OCI-LY1 (cell line): ENCODE measurements at regions not wholly inside any gene's neighbourhood (a gene's known extent, or its start where the extent isn't known, plus 50 kb on each side); places are given as distances from the start of the nearest gene placed in this dataset.

Experiments
- H2AFZ ChIP-seq: fragments of 200-600 bp; sonication (generic), shearing (Covaris generic); 2 replicates; pipeline ENCODE4 v1.6.0; 2014; ENCODE audit warnings: antibody characterized with exemption, mild to moderate bottlenecking, low read length
- H3F3A ChIP-seq: fragments of 200-600 bp; sonication (generic), shearing (Covaris generic); 2 replicates; pipeline ENCODE4 v1.6.0; 2014; ENCODE audit warnings: mild to moderate bottlenecking, antibody characterized with exemption, low read length, moderate library complexity; ENCODE audit not compliant: insufficient read depth
- H3K27ac ChIP-seq: fragments of 200-600 bp; sonication (generic); 2 replicates; pipeline ENCODE4 v1.5.1; 2014; ENCODE audit warnings: low read length, mixed run types, mild to moderate bottlenecking, low read depth; ENCODE audit not compliant: poor library complexity, severe bottlenecking
- H3K27me3 ChIP-seq: fragments of 200-600 bp; sonication (generic); 2 replicates; pipeline ENCODE4 v1.6.0; 2014; ENCODE audit warnings: antibody characterized with exemption, mild to moderate bottlenecking, low read length, moderate library complexity; ENCODE audit not compliant: insufficient read depth
- H3K36me3 ChIP-seq: fragments of 200-600 bp; sonication (generic); 2 replicates; pipeline ENCODE4 v1.6.1; 2014; ENCODE audit warnings: mild to moderate bottlenecking, antibody characterized with exemption, low read length, moderate library complexity, mixed read lengths; ENCODE audit not compliant: insufficient read depth
- H3K4me1 ChIP-seq: fragments of 200-600 bp; sonication (generic); 2 replicates; pipeline ENCODE4 v1.5.1; 2014; ENCODE audit warnings: mild to moderate bottlenecking, low read length, moderate library complexity; ENCODE audit not compliant: insufficient read depth, severe bottlenecking
- H3K4me2 ChIP-seq: fragments of 200-600 bp; sonication (generic), shearing (Covaris generic); 2 replicates; pipeline ENCODE4 v1.6.1; 2014; ENCODE audit warnings: low read length
- H3K4me3 ChIP-seq: fragments of 200-600 bp; sonication (generic); 2 replicates; pipeline ENCODE4 v1.5.1; 2014; ENCODE audit warnings: low read length, low read depth, mild to moderate bottlenecking, mixed read lengths; ENCODE audit not compliant: poor library complexity, severe bottlenecking
- H3K79me2 ChIP-seq: fragments of 200-600 bp; shearing (Covaris generic); 2 replicates; pipeline ENCODE4 v1.6.1; 2016; ENCODE audit warnings: mixed run types, low read length, mixed read lengths; ENCODE audit not compliant: insufficient read depth
- H3K9ac ChIP-seq: fragments of 200-600 bp; sonication (generic), shearing (Covaris generic); 2 replicates; pipeline ENCODE4 v1.6.1; 2014; ENCODE audit warnings: mild to moderate bottlenecking, low read length, mixed read lengths
- H3K9me2 ChIP-seq: fragments of 200-600 bp; sonication (generic), shearing (Covaris generic); 2 replicates; pipeline ENCODE4 v1.6.1; 2014; ENCODE audit warnings: low read depth, mild to moderate bottlenecking, low read length, mixed read lengths
- H3K9me3 ChIP-seq: fragments of 200-600 bp; shearing (Covaris generic); 2 replicates; pipeline ENCODE4 v1.6.1; 2014; ENCODE audit warnings: low read length, mixed read lengths
- H4K20me1 ChIP-seq: fragments of 200-600 bp; sonication (generic), shearing (Covaris generic); 2 replicates; pipeline ENCODE4 v1.6.0; 2016; ENCODE audit warnings: mild to moderate bottlenecking, low read length; ENCODE audit not compliant: insufficient read depth
- EZH2 ChIP-seq: fragments of 200-600 bp; sonication (generic), shearing (Covaris generic); IDR thresholded peaks from 2 replicates; pipeline ENCODE4 v1.8.0; 2017; ENCODE audit warnings: borderline replicate concordance, mixed run types, mild to moderate bottlenecking, antibody characterized with exemption, low read length, moderate library complexity, mixed read lengths
- TF ChIP-seq, protein P1 (sequence below): fragments of 200-600 bp; sonication (generic), shearing (Covaris generic); IDR thresholded peaks from 2 replicates; pipeline ENCODE4 v1.5.1; 2017; ENCODE audit warnings: mild to moderate bottlenecking, antibody characterized with exemption, low read length, moderate library complexity, mixed read lengths

DNA sequence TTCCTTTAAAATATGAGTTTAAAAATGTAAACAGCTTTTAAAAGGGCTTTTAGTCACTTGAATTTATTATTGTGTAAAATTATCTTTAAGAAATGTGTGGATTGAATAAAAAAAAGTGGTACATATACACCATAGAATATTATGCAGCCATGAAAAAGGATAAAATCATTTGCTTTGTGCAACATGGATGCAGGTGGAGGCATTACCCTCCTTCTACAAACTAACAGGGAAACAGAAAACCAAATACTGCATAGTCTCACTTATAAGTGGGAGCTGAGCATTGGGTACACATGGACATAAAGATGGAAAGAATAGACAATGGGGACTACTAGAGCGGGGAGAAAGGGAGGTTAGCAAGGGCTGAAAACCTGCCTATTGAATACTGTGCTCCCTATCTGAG is 999.3 kb downstream of the SLITRK5 start:
- H3F3A ChIP-seq: no peaks in the 10 kb centered on the region
- H3K4me1 ChIP-seq: no peaks in the 10 kb centered on the region
- no peak overlapping the region for H3K27ac ChIP-seq
- H3K4me2 ChIP-seq: no peak overlapping the region
- H3K4me3 ChIP-seq: no peak overlapping the region
- no peaks in the 10 kb centered on the region for H3K79me2 ChIP-seq
- no peaks in the 10 kb centered on the region for H3K27me3 ChIP-seq
- no peaks in the 10 kb centered on the region for H4K20me1 ChIP-seq
- H3K9me2 ChIP-seq: no peaks in the 10 kb centered on the region
- no peaks in the 10 kb centered on the region for H3K36me3 ChIP-seq
- no peak overlapping the region for H3K9ac ChIP-seq
- no peaks in the 10 kb centered on the region for H3K9me3 ChIP-seq
- TF ChIP-seq, protein P1, sequence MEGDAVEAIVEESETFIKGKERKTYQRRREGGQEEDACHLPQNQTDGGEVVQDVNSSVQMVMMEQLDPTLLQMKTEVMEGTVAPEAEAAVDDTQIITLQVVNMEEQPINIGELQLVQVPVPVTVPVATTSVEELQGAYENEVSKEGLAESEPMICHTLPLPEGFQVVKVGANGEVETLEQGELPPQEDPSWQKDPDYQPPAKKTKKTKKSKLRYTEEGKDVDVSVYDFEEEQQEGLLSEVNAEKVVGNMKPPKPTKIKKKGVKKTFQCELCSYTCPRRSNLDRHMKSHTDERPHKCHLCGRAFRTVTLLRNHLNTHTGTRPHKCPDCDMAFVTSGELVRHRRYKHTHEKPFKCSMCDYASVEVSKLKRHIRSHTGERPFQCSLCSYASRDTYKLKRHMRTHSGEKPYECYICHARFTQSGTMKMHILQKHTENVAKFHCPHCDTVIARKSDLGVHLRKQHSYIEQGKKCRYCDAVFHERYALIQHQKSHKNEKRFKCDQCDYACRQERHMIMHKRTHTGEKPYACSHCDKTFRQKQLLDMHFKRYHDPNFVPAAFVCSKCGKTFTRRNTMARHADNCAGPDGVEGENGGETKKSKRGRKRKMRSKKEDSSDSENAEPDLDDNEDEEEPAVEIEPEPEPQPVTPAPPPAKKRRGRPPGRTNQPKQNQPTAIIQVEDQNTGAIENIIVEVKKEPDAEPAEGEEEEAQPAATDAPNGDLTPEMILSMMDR: no peak
- no peak for TF ChIP-seq EZH2
- H2AFZ ChIP-seq: no peak overlapping the region

DNA sequence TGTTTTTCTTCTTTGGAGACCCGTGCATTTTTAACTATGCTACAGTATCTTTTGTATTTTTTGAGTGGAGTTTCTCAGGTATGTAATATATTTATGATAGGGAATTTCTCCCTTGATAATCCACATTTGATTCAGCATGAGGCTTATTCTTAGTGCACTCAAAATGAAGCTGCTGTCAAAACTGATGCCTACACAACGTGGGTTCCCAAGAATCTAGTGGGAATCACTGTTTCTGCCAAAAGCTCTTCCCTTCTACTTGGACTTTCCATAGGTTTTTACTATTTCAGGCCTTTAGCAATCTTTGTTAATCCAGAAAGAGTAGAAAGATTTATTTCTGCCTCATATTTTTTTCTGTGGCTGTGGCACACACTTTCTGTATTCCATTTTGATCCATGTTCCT is 1003.7 kb downstream of the SLITRK5 start:
- Histone ChIP-seq H3K36me3 (no peaks in the 10 kb centered on the region), H3K27me3 (no peaks in the 10 kb centered on the region), H3K79me2 (no peaks in the 10 kb centered on the region), H3F3A (no peaks in the 10 kb centered on the region), H3K9me3 (no peaks in the 10 kb centered on the region), H4K20me1 (no peaks in the 10 kb centered on the region), H2AFZ (no peak overlapping the region), H3K4me3 (no peak overlapping the region), H3K9me2 (no peaks in the 10 kb centered on the region), H3K27ac (no peak overlapping the region), H3K4me1 (no peaks in the 10 kb centered on the region), H3K9ac (no peak overlapping the region), H3K4me2 (no peak overlapping the region)
- TF ChIP-seq, protein P1: no peak
- no peak for TF ChIP-seq EZH2

DNA sequence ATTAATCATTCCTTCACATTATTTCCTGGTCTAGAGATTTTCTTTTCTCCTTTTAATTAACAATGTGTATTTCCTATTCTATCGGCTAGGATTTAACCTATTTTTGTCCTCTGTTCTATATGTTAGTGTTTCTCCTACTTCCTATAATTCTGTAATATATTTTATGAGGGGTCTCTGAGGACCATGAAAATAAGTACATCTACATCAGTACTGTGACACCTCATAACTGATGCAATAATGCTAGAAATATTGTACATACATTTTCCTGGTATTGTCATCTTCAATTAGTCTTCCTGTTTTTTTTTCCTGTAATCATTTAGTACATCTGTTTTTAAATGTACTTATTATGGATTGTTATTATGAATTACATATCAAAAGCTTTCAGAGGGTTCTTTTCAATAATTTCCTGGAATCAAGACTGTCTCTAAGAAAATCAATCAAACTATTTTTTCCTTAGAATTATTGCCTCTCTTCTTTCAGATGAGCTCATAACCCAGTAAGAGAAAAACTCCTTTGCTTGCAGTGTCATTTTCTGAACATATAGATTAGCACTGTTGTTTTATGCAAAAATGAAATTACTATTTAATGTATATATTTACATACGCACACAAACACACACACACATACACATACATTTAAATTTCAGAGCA is 1004.3 kb downstream of the SLITRK5 start:
- no peaks in the 10 kb centered on the region for H3K27me3 ChIP-seq
- no peaks in the 10 kb centered on the region for H3K9me2 ChIP-seq
- no peaks in the 10 kb centered on the region for H3K79me2 ChIP-seq
- TF ChIP-seq, protein P1: no peak
- TF ChIP-seq EZH2: no peak
- no peak overlapping the region for H3K4me3 ChIP-seq
- H3F3A ChIP-seq: no peaks in the 10 kb centered on the region
- no peak overlapping the region for H3K4me2 ChIP-seq
- no peak overlapping the region for H2AFZ ChIP-seq
- H3K9ac ChIP-seq: no peak overlapping the region
- H3K9me3 ChIP-seq: no peaks in the 10 kb centered on the region
- no peaks in the 10 kb centered on the region for H4K20me1 ChIP-seq
- no peaks in the 10 kb centered on the region for H3K4me1 ChIP-seq
- no peak overlapping the region for H3K27ac ChIP-seq
- H3K36me3 ChIP-seq: no peaks in the 10 kb centered on the region
